Neural cell (in vitro differentiated cells): ENCODE measurements at regions not wholly inside any gene's neighbourhood (a gene's known extent, or its start where the extent isn't known, plus 50 kb on each side); places are given as distances from the start of the nearest gene placed in this dataset.

Experiments used
- H2AFZ ChIP-seq: fragments of 200-600, 300-800 bp; sonication (generic), shearing (Covaris generic); 2 replicates; pipeline ENCODE4 v1.6.0; 2014; ENCODE audit warnings: low read depth, mild to moderate bottlenecking, antibody characterized with exemption, low read length, moderate library complexity
- H3F3A ChIP-seq: fragments of 200-600 bp; shearing (Covaris generic); 2 replicates; pipeline ENCODE4 v1.6.1; 2016; ENCODE audit warnings: mild to moderate bottlenecking, moderate library complexity, mixed read lengths, antibody characterized with exemption, low read length; ENCODE audit not compliant: insufficient read depth, poor library complexity, severe bottlenecking
- H3K27ac ChIP-seq: fragments of 200-600, 300-800 bp; sonication (generic), shearing (Covaris generic); 2 replicates; pipeline ENCODE4 v1.5.1; 2014; ENCODE audit warnings: mild to moderate bottlenecking, low read length, moderate library complexity
- H3K27me3 ChIP-seq: fragments of 300-800, 200-600 bp; sonication (generic), shearing (Covaris generic); 2 replicates; pipeline ENCODE4 v1.6.0; 2014; ENCODE audit warnings: mild to moderate bottlenecking, low read depth, low read length, moderate library complexity; ENCODE audit not compliant: insufficient read depth
- H3K36me3 ChIP-seq: fragments of 300-800, 200-600 bp; sonication (generic), shearing (Covaris generic); 2 replicates; pipeline ENCODE4 v1.5.1; 2014; ENCODE audit warnings: mild to moderate bottlenecking, antibody characterized with exemption, low read length, moderate library complexity; ENCODE audit not compliant: insufficient read depth
- H3K4me2 ChIP-seq: fragments of 300-800, 200-600 bp; sonication (generic), shearing (Covaris generic); 2 replicates; pipeline ENCODE4 v1.6.0; 2014; ENCODE audit warnings: mild to moderate bottlenecking, low read length
- H3K4me3 ChIP-seq: fragments of 300-800, 200-600 bp; sonication (generic), shearing (Covaris generic); 2 replicates; pipeline ENCODE4 v1.5.1; 2014; ENCODE audit warnings: mild to moderate bottlenecking, low read length, moderate library complexity
- H3K79me2 ChIP-seq: fragments of 200-600 bp; shearing (Covaris generic); replicated peaks from 2 replicates; pipeline ENCODE4 v1.6.0; 2014; ENCODE audit warnings: mild to moderate bottlenecking, low read length, moderate library complexity; ENCODE audit not compliant: insufficient read depth
- H3K9ac ChIP-seq: fragments of 300-800, 200-600 bp; sonication (generic), shearing (Covaris generic); 2 replicates; pipeline ENCODE4 v1.6.1; 2016; ENCODE audit warnings: mild to moderate bottlenecking, low read length, mixed read lengths
- H3K9me2 ChIP-seq: fragments of 200-600 bp; shearing (Covaris generic); 2 replicates; pipeline ENCODE4 v1.6.1; 2016; ENCODE audit warnings: mild to moderate bottlenecking, low read length, mixed read lengths; ENCODE audit not compliant: insufficient read depth
- H3K9me3 ChIP-seq: fragments of 200-600, 300-800 bp; sonication (generic), shearing (Covaris generic); 2 replicates; pipeline ENCODE4 v1.6.1; 2016; ENCODE audit warnings: mild to moderate bottlenecking, mixed run types, low read length, moderate library complexity, mixed read lengths
- H4K20me1 ChIP-seq: fragments of 200-600 bp; shearing (Covaris generic); 2 replicates; pipeline ENCODE4 v1.6.1; 2016; ENCODE audit warnings: mild to moderate bottlenecking, mixed run types; ENCODE audit not compliant: insufficient read depth
- EP300 ChIP-seq: fragments of 450-650 bp; conservative IDR thresholded peaks from 2 replicates; pipeline ENCODE4 v1.6.1; 2014; ENCODE audit warnings: antibody characterized with exemption, mild to moderate bottlenecking, moderate library complexity; ENCODE audit not compliant: poor library complexity, severe bottlenecking
- EZH2 ChIP-seq: fragments of 200-600, 300-800 bp; shearing (Covaris generic), sonication (generic); IDR thresholded peaks from 2 replicates; pipeline ENCODE4 v1.6.1; 2014; ENCODE audit warnings: antibody characterized with exemption, low read length, borderline replicate concordance, mild to moderate bottlenecking; ENCODE audit not compliant: insufficient read depth, poor library complexity, severe bottlenecking
- MXI1 ChIP-seq: fragments of 450-650 bp; conservative IDR thresholded peaks from 2 replicates; pipeline ENCODE4 v1.6.1; 2014; ENCODE audit warnings: antibody characterized with exemption, mild to moderate bottlenecking; ENCODE audit not compliant: poor library complexity, severe bottlenecking
- POLR2AphosphoS5 ChIP-seq: IDR thresholded peaks from 2 replicates; pipeline ENCODE4 v1.6.1; 2012
- RAD21 ChIP-seq: fragments of 450-650 bp; conservative IDR thresholded peaks from 2 replicates; pipeline ENCODE4 v1.6.1; 2014; ENCODE audit warnings: antibody characterized with exemption, mild to moderate bottlenecking, moderate library complexity
- SMC3 ChIP-seq: fragments of 450-650 bp; conservative IDR thresholded peaks from 2 replicates; pipeline ENCODE4 v1.6.1; 2014; ENCODE audit warnings: antibody characterized with exemption, mild to moderate bottlenecking, moderate library complexity; ENCODE audit not compliant: poor library complexity
- TAF1 ChIP-seq: IDR thresholded peaks from 2 replicates; pipeline ENCODE4 v1.6.1; 2012; ENCODE audit warnings: low read depth
- TF ChIP-seq, protein P1 (sequence below): IDR thresholded peaks from 2 replicates; pipeline ENCODE4 v1.6.1; 2012; ENCODE audit warnings: borderline replicate concordance
- TF ChIP-seq, protein P2 (sequence below): fragments of 450-650 bp; IDR thresholded peaks from 2 replicates; pipeline ENCODE4 v1.5.1; 2014; ENCODE audit warnings: antibody characterized with exemption, mild to moderate bottlenecking, moderate library complexity; ENCODE audit not compliant: poor library complexity, severe bottlenecking

DNA sequence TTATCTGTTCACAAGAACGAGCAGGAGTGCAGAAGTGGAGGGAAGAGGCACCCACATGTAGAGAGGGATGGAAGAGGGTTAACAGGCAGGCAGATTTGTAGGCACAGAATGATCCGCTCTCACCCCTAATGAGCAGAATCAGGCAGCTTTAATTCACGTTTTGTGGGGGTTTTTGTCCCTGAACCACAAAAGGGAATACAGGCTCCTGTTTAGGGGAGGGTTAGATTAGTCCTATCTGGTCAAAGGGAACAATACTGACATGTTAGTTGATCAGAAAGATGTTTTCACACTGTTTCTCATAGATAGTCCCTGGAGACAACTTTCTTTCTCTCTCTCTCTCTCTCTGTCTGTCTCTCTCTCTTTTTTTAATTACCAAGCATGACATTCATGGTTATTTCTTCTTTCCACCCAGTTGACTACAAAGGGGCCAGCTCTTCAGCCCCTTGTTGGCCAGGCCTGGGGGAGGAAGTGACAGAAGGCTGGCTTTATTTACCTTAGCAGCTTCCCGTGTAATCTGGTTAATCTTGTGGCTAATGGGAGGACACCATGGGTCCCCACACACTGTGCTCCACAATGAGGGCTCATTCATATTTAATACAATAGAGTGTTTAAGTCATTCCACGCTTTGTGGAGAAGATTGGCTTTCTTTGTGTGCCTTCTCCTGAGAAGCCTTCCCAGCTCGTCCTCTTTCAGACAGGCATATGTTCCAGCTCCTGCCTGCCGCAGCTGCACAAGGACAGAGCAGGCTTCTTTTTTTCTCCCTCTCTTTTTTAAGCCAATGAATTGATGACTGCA is 958.8 kb downstream of the TFAP2A start:
- Histone ChIP-seq H3K27ac (no peak overlapping the region), H3K9ac (no peak overlapping the region), H3K9me3 (no peaks in the 10 kb centered on the region), H3K4me3 (no peak overlapping the region), H3F3A (no peaks in the 10 kb centered on the region), H3K27me3 (no peaks in the 10 kb centered on the region), H3K36me3 (no peaks in the 10 kb centered on the region), H2AFZ (no peak overlapping the region), H4K20me1 (no peaks in the 10 kb centered on the region), H3K9me2 (no peaks in the 10 kb centered on the region), H3K4me2 (no peak overlapping the region), H3K79me2 (no peaks in the 10 kb centered on the region)
- TF ChIP-seq POLR2AphosphoS5 (no peak), RAD21 (no peak), EP300 (no peak), SMC3 (no peak), TAF1 (no peak), MXI1 (no peak), EZH2 (no peak)
- TF ChIP-seq, protein P1, sequence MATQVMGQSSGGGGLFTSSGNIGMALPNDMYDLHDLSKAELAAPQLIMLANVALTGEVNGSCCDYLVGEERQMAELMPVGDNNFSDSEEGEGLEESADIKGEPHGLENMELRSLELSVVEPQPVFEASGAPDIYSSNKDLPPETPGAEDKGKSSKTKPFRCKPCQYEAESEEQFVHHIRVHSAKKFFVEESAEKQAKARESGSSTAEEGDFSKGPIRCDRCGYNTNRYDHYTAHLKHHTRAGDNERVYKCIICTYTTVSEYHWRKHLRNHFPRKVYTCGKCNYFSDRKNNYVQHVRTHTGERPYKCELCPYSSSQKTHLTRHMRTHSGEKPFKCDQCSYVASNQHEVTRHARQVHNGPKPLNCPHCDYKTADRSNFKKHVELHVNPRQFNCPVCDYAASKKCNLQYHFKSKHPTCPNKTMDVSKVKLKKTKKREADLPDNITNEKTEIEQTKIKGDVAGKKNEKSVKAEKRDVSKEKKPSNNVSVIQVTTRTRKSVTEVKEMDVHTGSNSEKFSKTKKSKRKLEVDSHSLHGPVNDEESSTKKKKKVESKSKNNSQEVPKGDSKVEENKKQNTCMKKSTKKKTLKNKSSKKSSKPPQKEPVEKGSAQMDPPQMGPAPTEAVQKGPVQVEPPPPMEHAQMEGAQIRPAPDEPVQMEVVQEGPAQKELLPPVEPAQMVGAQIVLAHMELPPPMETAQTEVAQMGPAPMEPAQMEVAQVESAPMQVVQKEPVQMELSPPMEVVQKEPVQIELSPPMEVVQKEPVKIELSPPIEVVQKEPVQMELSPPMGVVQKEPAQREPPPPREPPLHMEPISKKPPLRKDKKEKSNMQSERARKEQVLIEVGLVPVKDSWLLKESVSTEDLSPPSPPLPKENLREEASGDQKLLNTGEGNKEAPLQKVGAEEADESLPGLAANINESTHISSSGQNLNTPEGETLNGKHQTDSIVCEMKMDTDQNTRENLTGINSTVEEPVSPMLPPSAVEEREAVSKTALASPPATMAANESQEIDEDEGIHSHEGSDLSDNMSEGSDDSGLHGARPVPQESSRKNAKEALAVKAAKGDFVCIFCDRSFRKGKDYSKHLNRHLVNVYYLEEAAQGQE = no peak
- TF ChIP-seq, protein P2, sequence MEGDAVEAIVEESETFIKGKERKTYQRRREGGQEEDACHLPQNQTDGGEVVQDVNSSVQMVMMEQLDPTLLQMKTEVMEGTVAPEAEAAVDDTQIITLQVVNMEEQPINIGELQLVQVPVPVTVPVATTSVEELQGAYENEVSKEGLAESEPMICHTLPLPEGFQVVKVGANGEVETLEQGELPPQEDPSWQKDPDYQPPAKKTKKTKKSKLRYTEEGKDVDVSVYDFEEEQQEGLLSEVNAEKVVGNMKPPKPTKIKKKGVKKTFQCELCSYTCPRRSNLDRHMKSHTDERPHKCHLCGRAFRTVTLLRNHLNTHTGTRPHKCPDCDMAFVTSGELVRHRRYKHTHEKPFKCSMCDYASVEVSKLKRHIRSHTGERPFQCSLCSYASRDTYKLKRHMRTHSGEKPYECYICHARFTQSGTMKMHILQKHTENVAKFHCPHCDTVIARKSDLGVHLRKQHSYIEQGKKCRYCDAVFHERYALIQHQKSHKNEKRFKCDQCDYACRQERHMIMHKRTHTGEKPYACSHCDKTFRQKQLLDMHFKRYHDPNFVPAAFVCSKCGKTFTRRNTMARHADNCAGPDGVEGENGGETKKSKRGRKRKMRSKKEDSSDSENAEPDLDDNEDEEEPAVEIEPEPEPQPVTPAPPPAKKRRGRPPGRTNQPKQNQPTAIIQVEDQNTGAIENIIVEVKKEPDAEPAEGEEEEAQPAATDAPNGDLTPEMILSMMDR = no peak

DNA sequence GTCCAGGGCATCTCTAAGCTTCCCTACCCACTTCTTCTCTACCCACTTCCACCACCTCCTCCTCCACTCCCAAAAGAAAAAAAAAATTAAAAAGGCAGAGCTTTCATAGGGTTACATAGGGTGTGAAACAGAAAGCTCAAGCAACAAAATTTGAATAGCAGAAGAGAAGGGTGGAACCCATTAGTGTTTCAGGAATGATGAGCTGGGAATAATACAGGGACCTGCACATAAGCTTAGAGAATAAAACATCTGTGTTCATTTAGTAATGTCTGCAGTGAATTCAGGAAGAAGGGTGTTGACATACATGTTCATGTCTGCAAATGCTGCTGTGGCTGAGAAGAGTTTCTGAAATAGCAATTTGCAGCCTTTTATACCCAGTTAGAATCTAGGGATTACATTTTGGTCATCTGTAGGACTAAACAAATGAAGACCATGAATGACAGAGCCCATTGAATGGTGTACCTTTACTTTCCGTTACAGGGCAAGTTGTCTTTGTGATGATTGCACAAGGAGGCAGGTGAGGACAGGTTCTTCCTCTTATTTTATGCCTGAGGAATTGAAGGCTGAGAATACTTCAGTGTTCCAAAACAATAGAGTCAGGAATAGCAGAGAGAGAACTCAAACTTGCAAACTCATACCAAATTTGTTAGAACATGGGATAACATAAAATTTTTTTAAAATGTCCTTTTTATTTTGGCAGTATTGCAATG is 975.1 kb downstream of the TFAP2A start:
- no peaks in the 10 kb centered on the region for H3K79me2 ChIP-seq
- H4K20me1 ChIP-seq = no peaks in the 10 kb centered on the region
- H3K4me2 ChIP-seq = no peak overlapping the region
- TF ChIP-seq, protein P1 = no peak
- no peaks in the 10 kb centered on the region for H3K9me3 ChIP-seq
- no peaks in the 10 kb centered on the region for H3K9me2 ChIP-seq
- H2AFZ ChIP-seq = no peak overlapping the region
- H3K9ac ChIP-seq = no peak overlapping the region
- H3K36me3 ChIP-seq = no peaks in the 10 kb centered on the region
- H3K27ac ChIP-seq = no peak overlapping the region
- H3K4me3 ChIP-seq = no peak overlapping the region
- H3F3A ChIP-seq = no peaks in the 10 kb centered on the region
- H3K27me3 ChIP-seq = no peaks in the 10 kb centered on the region
